HG03064 (cell line): ENCODE measurements at regions not wholly inside any gene's neighbourhood (a gene's known extent, or its start where the extent isn't known, plus 50 kb on each side); places are given as distances from the start of the nearest gene placed in this dataset.
"Not testable (repeated sequence)": the region's sequence is repeated elsewhere in the genome, so short reads cannot be mapped to it uniquely, and the experiment has no call there.

Experiments used
- ATAC-seq: cut with Tn5 transposase; IDR thresholded peaks from one replicate; pipeline ENCODE4 v1.9.1; 2021; ENCODE audit warnings: low read depth; ENCODE audit not compliant: unreplicated experiment

- ATAC-seq: no peak
These were observed 608.8 kb upstream of the CAMK1G start for GRCh38 chr1:208974717-208975116.

- no peak for ATAC-seq
These were observed 608.1 kb upstream of the CAMK1G start for GRCh38 chr1:208975456-208975855.

- ATAC-seq: no peak
These were observed 606.5 kb upstream of the CAMK1G start for GRCh38 chr1:208977012-208977411.

- ATAC-seq: no peak
These were observed 605.8 kb upstream of the CAMK1G start for GRCh38 chr1:208977638-208978256.

- ATAC-seq: no peak
These were observed 603.7 kb upstream of the CAMK1G start for GRCh38 chr1:208979776-208980175.

- ATAC-seq: no peak
These were observed 602.9 kb upstream of the CAMK1G start for GRCh38 chr1:208980605-208981004.

- ATAC-seq: no peak
These were observed 598.3 kb upstream of the CAMK1G start for GRCh38 chr1:208985231-208985630.

GRCh38 chr1:208988811-208989222 is 594.7 kb upstream of the CAMK1G start:
- peak; percentile 97 for ATAC-seq

GRCh38 chr1:208990456-208990855 is 593.1 kb upstream of the CAMK1G start:
- no peak for ATAC-seq

GRCh38 chr1:208997053-208997452 is 586.5 kb upstream of the CAMK1G start:
- ATAC-seq: not testable (repeated sequence)

- ATAC-seq: no peak
These were observed 585.7 kb upstream of the CAMK1G start for GRCh38 chr1:208997726-208998312.

- no peak for ATAC-seq
These were observed 574.9 kb upstream of the CAMK1G start for GRCh38 chr1:209008586-209008985.

- ATAC-seq: no peak
These were observed 572.9 kb upstream of the CAMK1G start for GRCh38 chr1:209010475-209011230.

- ATAC-seq: no peak
These were observed 570.9 kb upstream of the CAMK1G start for GRCh38 chr1:209012443-209013196.

- no peak for ATAC-seq
These were observed 568.4 kb upstream of the CAMK1G start for GRCh38 chr1:209015092-209015491.

GRCh38 chr1:209021622-209022021 is 561.9 kb upstream of the CAMK1G start:
- ATAC-seq: no peak

GRCh38 chr1:209023790-209024189 is 559.7 kb upstream of the CAMK1G start:
- ATAC-seq: no peak

GRCh38 chr1:209029737-209030136 is 553.8 kb upstream of the CAMK1G start:
- ATAC-seq: no peak

- ATAC-seq: no peak
These were observed 552.9 kb upstream of the CAMK1G start for GRCh38 chr1:209030454-209031167.

- ATAC-seq: no peak
These were observed 546.5 kb upstream of the CAMK1G start for GRCh38 chr1:209037064-209037463.
